H1 (cell line): ENCODE measurements at regions not wholly inside any gene's neighbourhood (a gene's known extent, or its start where the extent isn't known, plus 50 kb on each side); places are given as distances from the start of the nearest gene placed in this dataset.

Experiments used
- CTCF ChIA-PET: fragments of 300-600 bp; sonication (Branson Sonifier 250); formaldehyde crosslinking; loops from one replicate; lab custom pipeline; 2021; ENCODE audit not compliant: partially characterized antibody; lab: Charles Lee
- POLR2A ChIA-PET: fragments of 300-600 bp; sonication (Branson Sonifier 250); formaldehyde crosslinking; loops from one replicate; lab custom pipeline; 2021; ENCODE audit warnings: inconsistent platforms; ENCODE audit not compliant: partially characterized antibody; lab: Charles Lee
- DNase-seq, 2 experiments: peaks; one replicate each; pipeline versions ENCODE4 v3.0.0 to v3.0.0-alpha.2; 2010 to 2022; ENCODE audit warnings: low spot score in 2 of 2, low read depth in 1 of 2, mixed read lengths in 1 of 2
- FAIRE-seq: peaks from 2 replicates; lab custom pipeline; 2011; peaks lifted over from hg19 to GRCh38; lab: Jason Lieb, UNC
- H2AFZ ChIP-seq: 2 replicates; pipeline ENCODE4 v1.8.1; 2012; ENCODE audit warnings: low read length, inconsistent platforms
- H2AK5ac ChIP-seq: 2 replicates; pipeline ENCODE4 v1.6.1; 2013; ENCODE audit warnings: low read depth, low read length
- H2BK120ac ChIP-seq: replicated peaks from 2 replicates; pipeline ENCODE3; 2013; ENCODE audit warnings: low read depth, low read length, inconsistent platforms
- H2BK12ac ChIP-seq: 2 replicates; pipeline ENCODE4 v1.6.1; 2013; ENCODE audit warnings: low read depth, low read length
- H2BK15ac ChIP-seq: 2 replicates; pipeline ENCODE4 v1.6.1; 2013; ENCODE audit warnings: low read length
- H2BK20ac ChIP-seq: 2 replicates; pipeline ENCODE4 v1.6.1; 2013; ENCODE audit warnings: low read length
- H2BK5ac ChIP-seq: 2 replicates; pipeline ENCODE4 v1.6.1; 2013; ENCODE audit warnings: low read depth, low read length
- H3K14ac ChIP-seq: 2 replicates; pipeline ENCODE4 v1.6.1; 2013; ENCODE audit warnings: inconsistent platforms; ENCODE audit not compliant: insufficient read length
- H3K18ac ChIP-seq: 2 replicates; pipeline ENCODE4 v1.6.1; 2013; ENCODE audit warnings: low read length; ENCODE audit errors: extremely low read depth
- H3K23ac ChIP-seq: 2 replicates; pipeline ENCODE4 v1.6.1; 2013; ENCODE audit warnings: inconsistent platforms; ENCODE audit not compliant: insufficient read length
- H3K23me2 ChIP-seq: 2 replicates; pipeline ENCODE4 v1.6.1; 2013; ENCODE audit warnings: low read depth, low read length
- H3K27ac ChIP-seq: 2 replicates; pipeline ENCODE4 v1.6.1; 2011; ENCODE audit warnings: low read depth, low read length, inconsistent platforms
- H3K27me3 ChIP-seq, 4 experiments: replicated peaks in 1 of 4; 1 replicate in 1 of 4; 2 replicates in 3 of 4; pipeline versions ENCODE4 v1.6.1 to v1.8.1; 2011 to 2013; ENCODE audit warnings: low read length in 3 of 4, mild to moderate bottlenecking in 3 of 4, inconsistent platforms in 2 of 4, mixed read lengths in 2 of 4, moderate library complexity in 1 of 4; ENCODE audit not compliant: control insufficient read depth in 3 of 4, insufficient read depth in 3 of 4; ENCODE audit errors: extremely low read depth in 1 of 4
- H3K36me3 ChIP-seq, 4 experiments: 2 replicates each; pipeline versions ENCODE4 v1.6.1 to v1.8.1; 2011 to 2013; ENCODE audit warnings: mild to moderate bottlenecking in 4 of 4, low read length in 3 of 4, moderate library complexity in 2 of 4, control low read depth in 1 of 4, inconsistent platforms in 1 of 4; ENCODE audit not compliant: insufficient read depth in 4 of 4, control insufficient read depth in 2 of 4
- H3K4ac ChIP-seq: replicated peaks from 2 replicates; pipeline ENCODE3; 2013; ENCODE audit warnings: low read length, low read depth, mixed read lengths, inconsistent platforms; ENCODE audit not compliant: insufficient read length
- H3K4me1 ChIP-seq, 4 experiments: replicated peaks in 1 of 4; 1 replicate in 1 of 4; 2 replicates in 3 of 4; pipeline versions ENCODE4 v1.6.1 to v1.8.1; 2011 to 2013; ENCODE audit warnings: low read length in 3 of 4, inconsistent platforms in 2 of 4, mixed read lengths in 1 of 4; ENCODE audit not compliant: insufficient read depth in 4 of 4, control insufficient read depth in 3 of 4
- H3K4me2 ChIP-seq, 2 experiments: 2 replicates each; pipeline versions ENCODE4 v1.6.1 to v1.8.1; 2011 to 2013; ENCODE audit warnings: low read depth in 2 of 2, low read length in 2 of 2, control low read depth in 1 of 2, inconsistent platforms in 1 of 2, mild to moderate bottlenecking in 1 of 2; ENCODE audit not compliant: insufficient read depth in 1 of 2
- H3K4me3 ChIP-seq, 4 experiments: fragments of 200-600, 300-600 bp in 1 of 4; sonication (generic), shearing (Covaris generic), sonication (Bioruptor Twin) in 1 of 4; 2 replicates each; pipeline versions ENCODE4 v1.5.1 to v1.8.1; 2011 to 2016; ENCODE audit warnings: low read length in 4 of 4, low read depth in 3 of 4, control low read depth in 2 of 4, inconsistent platforms in 2 of 4, mild to moderate bottlenecking in 2 of 4, mixed read lengths in 1 of 4, moderate library complexity in 1 of 4; ENCODE audit not compliant: insufficient read depth in 2 of 4; ENCODE audit errors: extremely low read depth in 1 of 4
- H3K56ac ChIP-seq: replicated peaks from 2 replicates; pipeline ENCODE3; 2013; ENCODE audit warnings: low read depth, mild to moderate bottlenecking, mixed read lengths, low read length, inconsistent platforms; ENCODE audit not compliant: insufficient read length
- H3K79me1 ChIP-seq: 2 replicates; pipeline ENCODE4 v1.6.1; 2013; ENCODE audit warnings: low read depth, low read length, control low read depth
- H3K79me2 ChIP-seq, 2 experiments: 2 replicates each; pipeline versions ENCODE4 v1.6.1 to v1.8.1; 2012 to 2013; ENCODE audit warnings: low read length in 2 of 2, mild to moderate bottlenecking in 2 of 2, inconsistent platforms in 1 of 2; ENCODE audit not compliant: insufficient read depth in 2 of 2, control insufficient read depth in 1 of 2
- H3K9ac ChIP-seq, 4 experiments: replicated peaks in 1 of 4; 1 replicate in 1 of 4; 2 replicates in 3 of 4; pipeline versions ENCODE4 v1.6.1 to v1.8.1; 2011 to 2013; ENCODE audit warnings: low read depth in 3 of 4, low read length in 3 of 4, control low read depth in 2 of 4, mild to moderate bottlenecking in 2 of 4, moderate library complexity in 2 of 4, inconsistent platforms in 1 of 4; ENCODE audit errors: extremely low read depth in 1 of 4
- H3K9me3 ChIP-seq, 2 experiments: 2 replicates each; pipeline versions ENCODE4 v1.6.1 to v1.8.1; 2012 to 2013; ENCODE audit warnings: mild to moderate bottlenecking in 2 of 2, moderate library complexity in 2 of 2, control low read depth in 1 of 2, inconsistent platforms in 1 of 2, low read depth in 1 of 2, low read length in 1 of 2, mixed read lengths in 1 of 2; ENCODE audit not compliant: insufficient read depth in 2 of 2
- H4K20me1 ChIP-seq, 2 experiments: replicated peaks in 1 of 2; 2 replicates each; pipeline versions ENCODE3 to v1.8.1; 2011 to 2013; ENCODE audit warnings: inconsistent platforms in 2 of 2, low read length in 2 of 2, mild to moderate bottlenecking in 1 of 2; ENCODE audit not compliant: insufficient read depth in 2 of 2, control insufficient read depth in 1 of 2
- H4K5ac ChIP-seq: 2 replicates; pipeline ENCODE4 v1.6.1; 2013; ENCODE audit warnings: low read length, low read depth, mixed read lengths, inconsistent platforms; ENCODE audit not compliant: insufficient read length
- H4K8ac ChIP-seq: 2 replicates; pipeline ENCODE4 v1.8.0; 2013; ENCODE audit warnings: mild to moderate bottlenecking, moderate library complexity, low read length, inconsistent platforms; ENCODE audit not compliant: insufficient read depth; ENCODE audit errors: extremely low read depth
- H4K91ac ChIP-seq: replicated peaks from 2 replicates; pipeline ENCODE3; 2013; ENCODE audit warnings: low read length, mixed read lengths, inconsistent platforms; ENCODE audit not compliant: insufficient read length
- CEBPB ChIP-seq: IDR thresholded peaks from 2 replicates; pipeline ENCODE4 v1.6.1; 2012; ENCODE audit warnings: low read depth, low read length
- SIRT6 ChIP-seq: IDR thresholded peaks from one replicate; pipeline ENCODE4 v1.7.1; 2012; ENCODE audit warnings: low read length, inconsistent platforms
- WGBS, 2 experiments: shearing (Covaris generic) in 1 of 2; methylation state at CpG; one replicate each; pipeline versions ENCODE4 v1.1.6 to v1.1.7; 2013 to 2015; ENCODE audit warnings: low lambda C conversion rate in 2 of 2, mixed read lengths in 2 of 2, inconsistent platforms in 1 of 2, low coverage in 1 of 2, missing lambda C conversion rate in 1 of 2; ENCODE audit not compliant: insufficient replicate concordance in 2 of 2, insufficient coverage in 1 of 2, insufficient read length in 1 of 2; ENCODE audit errors: extremely low coverage in 1 of 2, missing lambda C conversion rate in 1 of 2; 5-methylcytosine and 5-hydroxymethylcytosine counted together

DNA sequence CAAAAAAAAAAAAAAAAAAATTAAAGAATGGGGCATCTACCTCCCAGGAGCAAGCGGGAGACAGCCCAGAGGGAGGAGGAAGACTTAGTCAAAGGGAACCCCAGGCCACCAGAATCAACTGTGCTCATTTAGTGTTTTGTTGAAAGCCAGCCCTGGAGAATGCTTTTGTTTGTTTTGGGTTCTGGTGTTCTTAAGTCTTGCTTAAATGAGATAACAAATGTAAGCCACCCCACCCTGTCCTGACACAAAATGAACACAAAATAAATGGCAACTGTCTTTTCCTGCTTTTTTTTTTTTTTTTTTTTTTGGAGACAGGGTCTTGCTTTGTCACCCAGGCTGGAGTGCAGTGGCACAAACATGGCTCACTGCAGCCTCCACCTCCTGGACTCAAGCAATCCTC lies 165.0 kb upstream of the JARID2 start:
- FAIRE-seq = no peak
- Histone ChIP-seq H4K20me1 (no peaks in the 10 kb centered on the region), H2BK15ac (no peak overlapping the region), H4K91ac (no peak overlapping the region), H3K36me3 (no peaks in the 10 kb centered on the region), H2BK20ac (no peak overlapping the region), H3K27ac (no peak overlapping the region), H3K79me1 (no peaks in the 10 kb centered on the region), H4K5ac (no peak overlapping the region), H2BK5ac (no peak overlapping the region), H3K9me3 (no peaks in the 10 kb centered on the region), H3K9ac (no peak overlapping the region), H2BK12ac (peak overlapping the region; percentile 39; the same call in 1 of the 2 replicates), H3K4me2 (no peak overlapping the region), H3K4ac (no peak overlapping the region), H3K23me2 (no peaks in the 10 kb centered on the region), H3K4me1 (peaks cover 4 to 14% (median 8%) of the 10 kb centered on the region in 4 experiments), H3K23ac (no peak overlapping the region), H2BK120ac (no peak overlapping the region), H3K27me3 (no peaks in the 10 kb centered on the region), H3K79me2 (no peaks in the 10 kb centered on the region), H2AFZ (no peak overlapping the region), H4K8ac (no peak overlapping the region), H3K4me3 (no peak overlapping the region), H2AK5ac (no peak overlapping the region), H3K18ac (no peak overlapping the region), H3K14ac (no peak overlapping the region), H3K56ac (no peak overlapping the region)
- ChIA-PET CTCF (no interaction called here), POLR2A (no interaction called here)
- 86% methylated on average over 1 of the region's 1 CpG; no CpG with 5 or more reads in 1 of the 2 experiments for WGBS, 2 experiments
- no peak for DNase-seq
- TF ChIP-seq SIRT6 (no peak), CEBPB (no peak)
